ENCODE measurements at regions not wholly inside any gene's neighbourhood (a gene's known extent, or its start where the extent isn't known, plus 50 kb on each side); places are given as distances from the start of the nearest gene placed in this dataset.

- no peaks in the 10 kb centered on the region for H3K4me1 Mint-ChIP-seq
- no peak overlapping the region for H3K4me3 Mint-ChIP-seq
- H3K27me3 Mint-ChIP-seq (ENCODE audit: low read depth), result no peaks in the 10 kb centered on the region
- no peak for DNase-seq (ENCODE audit: low read depth, low spot score)
- no peaks in the 10 kb centered on the region for H3K9me3 Mint-ChIP-seq
- TF ChIP-seq CTCF (conservative IDR thresholded peaks at IDR 0.05), result no peak
- H3K27ac Mint-ChIP-seq (ENCODE audit: unreplicated experiment), result no peak overlapping the region
- no peaks in the 10 kb centered on the region for H3K36me3 Mint-ChIP-seq (ENCODE audit: low read depth)
Measured at GRCh38 chr5:51895834-51896233, 512.6 kb downstream of the ISL1 start.

DNA sequence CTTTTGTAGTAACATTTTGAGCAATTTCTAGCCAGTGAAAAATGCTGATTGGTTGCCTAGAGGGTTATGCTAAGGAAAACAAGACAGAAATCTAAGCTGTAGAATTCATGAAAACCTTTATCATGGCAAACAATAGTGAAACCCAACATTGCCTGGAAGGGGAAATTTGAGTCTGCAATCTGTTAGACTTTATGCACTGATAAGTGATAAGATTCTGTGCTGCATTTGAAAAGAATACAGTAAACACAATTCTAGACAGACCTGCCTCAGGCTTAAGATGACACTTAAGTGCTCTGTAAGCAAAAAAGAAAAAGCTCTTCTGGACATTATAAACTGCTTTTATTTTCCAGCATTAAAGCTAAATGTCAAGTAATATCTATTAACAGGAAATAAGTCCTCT lies 519.3 kb downstream of the ISL1 start:
- Mint-ChIP-seq H3K4me1 (no peaks in the 10 kb centered on the region), H3K27me3 (ENCODE audit: low read depth) (no peaks in the 10 kb centered on the region), H3K27ac (ENCODE audit: unreplicated experiment) (no peak overlapping the region), H3K9me3 (no peaks in the 10 kb centered on the region), H3K4me3 (no peak overlapping the region), H3K36me3 (ENCODE audit: low read depth) (no peaks in the 10 kb centered on the region)
- DNase-seq (ENCODE audit: low read depth, low spot score), result no peak
- no peak for TF ChIP-seq CTCF (conservative IDR thresholded peaks at IDR 0.05)

DNA sequence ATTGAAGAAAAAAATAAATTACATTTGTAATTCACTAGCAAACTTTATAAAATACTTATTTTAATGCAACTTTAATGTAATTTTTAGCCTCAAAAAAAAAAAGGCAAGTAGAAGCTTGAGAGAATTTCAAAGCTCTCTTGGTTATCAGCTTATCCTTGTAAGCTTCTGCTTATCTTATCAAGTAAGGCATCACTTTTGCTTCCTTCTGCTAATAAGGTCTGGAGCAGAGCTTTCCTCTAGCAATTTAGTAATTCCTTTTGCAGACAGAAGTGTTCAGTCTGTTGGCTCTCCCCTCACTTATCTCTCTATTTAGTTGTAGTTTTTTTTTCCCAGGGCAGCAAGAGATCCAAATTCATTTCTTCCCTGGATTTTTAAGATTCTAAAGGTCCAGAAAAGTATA lies 525.0 kb downstream of the ISL1 start:
- Mint-ChIP-seq H3K36me3 (ENCODE audit: low read depth) (no peaks in the 10 kb centered on the region), H3K4me1 (no peaks in the 10 kb centered on the region), H3K27ac (ENCODE audit: unreplicated experiment) (no peak overlapping the region), H3K4me3 (no peak overlapping the region), H3K9me3 (peaks cover 6% of the 10 kb centered on the region), H3K27me3 (ENCODE audit: low read depth) (no peaks in the 10 kb centered on the region)
- TF ChIP-seq CTCF (conservative IDR thresholded peaks at IDR 0.05), result no peak
- DNase-seq (ENCODE audit: low read depth, low spot score), result no peak

- TF ChIP-seq CTCF (conservative IDR thresholded peaks at IDR 0.05), result no peak
- H3K9me3 Mint-ChIP-seq, result peaks cover 14% of the 10 kb centered on the region
- H3K4me3 Mint-ChIP-seq, result no peak overlapping the region
- no peak for DNase-seq (ENCODE audit: low read depth, low spot score)
- H3K27me3 Mint-ChIP-seq (ENCODE audit: low read depth), result no peaks in the 10 kb centered on the region
- peaks cover 10% of the 10 kb centered on the region for H3K36me3 Mint-ChIP-seq (ENCODE audit: low read depth)
- no peaks in the 10 kb centered on the region for H3K4me1 Mint-ChIP-seq
- H3K27ac Mint-ChIP-seq (ENCODE audit: unreplicated experiment), result no peak overlapping the region
Measured at GRCh38 chr5:51944500-51945125, 561.4 kb downstream of the ISL1 start.

GRCh38 chr5:51958473-51958872 lies 575.2 kb downstream of the ISL1 start:
- DNase-seq (ENCODE audit: low read depth, low spot score), result no peak
- Mint-ChIP-seq H3K9me3 (peaks cover 2% of the 10 kb centered on the region), H3K27me3 (ENCODE audit: low read depth) (no peaks in the 10 kb centered on the region), H3K27ac (ENCODE audit: unreplicated experiment) (no peak overlapping the region), H3K4me3 (no peak overlapping the region), H3K4me1 (no peaks in the 10 kb centered on the region), H3K36me3 (ENCODE audit: low read depth) (no peaks in the 10 kb centered on the region)
- TF ChIP-seq CTCF (conservative IDR thresholded peaks at IDR 0.05), result no peak

Measured in neural crest cell (in vitro differentiated cells).